Stimulated activated naive CD4-positive, alpha-beta T cell treated with Interleukin-2 at 50 U/mL for 16 hours (primary cell): ENCODE measurements at regions not wholly inside any gene's neighbourhood (a gene's known extent, or its start where the extent isn't known, plus 50 kb on each side); places are given as distances from the start of the nearest gene placed in this dataset.

Experiments
- DNase-seq: peaks from one replicate; lab custom pipeline; 2025; lab: John Stamatoyannopoulos, UW

DNA sequence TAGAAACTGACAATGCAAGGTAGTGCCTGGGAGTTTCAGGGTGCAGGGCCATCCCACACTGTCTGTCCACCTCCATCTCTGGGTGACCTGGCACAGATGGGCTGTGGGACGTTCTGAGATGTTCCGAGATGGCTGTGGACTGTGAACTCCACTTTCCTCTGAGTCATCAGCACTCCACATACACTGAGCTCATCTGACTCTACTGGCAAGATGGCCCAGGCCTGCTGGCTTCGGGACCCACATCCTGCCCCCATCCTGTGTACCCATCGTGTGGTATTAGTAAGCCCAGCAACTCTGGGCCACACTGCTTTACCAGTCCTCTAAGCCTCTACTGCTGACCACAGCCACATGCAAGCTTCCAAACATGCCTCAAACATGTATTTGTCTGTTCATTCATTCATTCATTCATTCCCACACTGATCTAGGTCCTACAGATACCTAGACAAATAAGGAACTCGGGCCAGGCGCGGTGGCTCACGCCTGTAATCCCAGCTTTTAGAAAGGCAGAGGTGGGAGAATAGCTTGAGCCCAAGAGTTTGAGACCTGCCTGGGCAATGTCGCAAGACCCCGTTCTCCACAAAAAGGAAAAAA, 124.8 kb upstream of the CXCR4 start:
- DNase-seq: peak; percentile 23

DNA sequence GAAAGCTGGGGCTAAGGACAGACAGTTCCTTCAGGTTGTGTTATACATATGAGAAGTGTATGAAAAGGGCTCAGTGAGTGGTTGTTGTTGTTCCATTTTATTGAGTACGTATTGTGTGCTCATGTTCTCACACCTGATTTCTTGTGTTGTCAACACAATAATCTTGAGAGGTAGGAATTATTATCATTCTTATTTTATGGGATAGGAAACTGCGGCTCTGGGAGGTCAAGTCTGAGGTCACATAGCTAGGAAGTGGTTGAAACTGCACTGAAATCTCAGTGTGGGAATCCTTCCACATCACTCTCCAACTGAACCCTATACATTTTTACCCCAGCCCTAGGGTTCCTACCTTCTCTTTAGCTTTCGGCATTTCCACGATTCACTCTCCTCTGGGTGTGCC, 124.2 kb upstream of the CXCR4 start:
- no peak for DNase-seq

DNA sequence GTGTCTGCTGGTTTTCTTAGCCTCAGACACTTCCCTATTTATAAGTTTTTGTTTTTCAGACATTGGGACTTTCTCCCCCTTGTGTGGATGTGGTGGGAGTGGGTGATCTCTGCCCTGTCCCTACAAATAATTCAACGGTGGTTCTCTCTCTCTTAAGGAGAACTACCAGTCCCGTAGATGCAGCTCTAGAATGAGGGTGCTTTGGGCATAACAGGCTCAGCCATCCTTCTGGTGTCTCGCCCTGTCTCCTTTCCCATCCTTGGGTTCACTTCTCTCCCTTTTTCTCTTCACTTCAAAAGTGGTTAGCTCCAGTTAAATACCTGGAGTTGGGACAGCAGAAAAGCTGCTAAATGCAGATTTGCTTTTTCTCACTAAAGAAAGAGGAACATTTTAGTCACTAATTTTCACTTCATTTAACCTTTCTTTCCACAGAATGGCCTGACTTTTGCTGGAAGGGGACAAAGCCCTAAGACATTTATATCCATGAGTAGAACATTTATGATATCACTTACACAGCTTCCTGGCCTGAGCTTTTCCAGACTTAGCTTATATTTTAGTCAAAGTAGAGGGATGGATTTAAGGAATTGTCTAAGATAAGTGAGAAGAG, 121.2 kb upstream of the CXCR4 start:
- no peak for DNase-seq

DNA sequence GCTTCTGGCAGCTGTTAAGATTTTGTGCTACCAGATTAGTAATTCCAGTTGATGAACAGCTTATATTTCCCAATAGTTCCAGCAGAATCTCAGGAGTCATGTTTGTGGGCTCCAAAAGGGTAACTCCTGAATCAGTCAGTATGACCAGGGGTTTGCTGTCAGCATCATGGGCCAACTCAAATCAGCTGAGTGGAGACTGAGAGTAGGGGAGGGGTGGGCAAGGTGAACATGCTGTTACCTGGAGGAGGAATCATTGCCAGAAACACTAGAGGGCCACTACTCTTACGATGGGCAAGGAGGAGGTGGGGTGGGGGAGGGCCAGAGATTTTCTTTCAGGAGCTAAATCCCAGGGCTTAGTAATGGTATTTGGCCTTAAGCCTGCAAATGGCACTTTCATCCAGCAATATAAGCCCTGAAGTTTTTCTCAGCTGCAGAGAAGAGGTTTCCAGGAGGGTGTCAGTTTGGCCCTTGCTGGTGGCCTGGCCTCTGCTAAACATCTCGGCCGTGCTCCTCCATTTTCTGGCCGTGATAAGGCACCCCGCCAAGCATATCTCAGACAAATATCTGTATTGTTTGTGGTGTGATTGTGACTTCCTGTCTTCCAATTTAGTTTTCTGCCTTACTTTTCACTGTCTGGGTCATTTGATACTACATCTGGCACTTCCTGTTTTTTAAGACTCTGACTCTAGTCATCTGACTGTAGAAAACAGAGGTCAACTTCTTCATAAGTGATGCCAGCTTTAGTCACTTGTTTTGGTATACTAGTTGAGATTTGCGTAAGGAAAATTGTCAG, 120.5 kb upstream of the CXCR4 start:
- DNase-seq: no peak

DNA sequence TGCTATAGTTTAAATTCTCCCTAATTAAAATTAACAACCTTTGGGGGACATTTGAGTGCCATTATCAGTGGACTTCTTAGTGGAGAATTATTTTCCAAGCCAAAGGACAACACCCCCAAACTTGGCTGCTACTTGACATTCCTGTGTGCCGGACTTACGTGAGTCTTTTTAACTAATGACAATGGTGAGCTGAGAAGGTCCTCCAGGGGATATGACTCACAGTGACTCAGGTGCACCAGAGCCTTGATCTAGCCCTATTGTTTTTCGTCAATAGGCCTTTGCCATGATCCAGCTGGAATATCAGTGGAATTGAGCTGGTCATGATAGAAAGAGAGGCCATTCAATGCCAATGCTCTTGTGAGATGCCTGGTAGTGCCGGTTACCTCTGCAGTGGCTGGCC, 118.1 kb upstream of the CXCR4 start:
- no peak for DNase-seq

DNA sequence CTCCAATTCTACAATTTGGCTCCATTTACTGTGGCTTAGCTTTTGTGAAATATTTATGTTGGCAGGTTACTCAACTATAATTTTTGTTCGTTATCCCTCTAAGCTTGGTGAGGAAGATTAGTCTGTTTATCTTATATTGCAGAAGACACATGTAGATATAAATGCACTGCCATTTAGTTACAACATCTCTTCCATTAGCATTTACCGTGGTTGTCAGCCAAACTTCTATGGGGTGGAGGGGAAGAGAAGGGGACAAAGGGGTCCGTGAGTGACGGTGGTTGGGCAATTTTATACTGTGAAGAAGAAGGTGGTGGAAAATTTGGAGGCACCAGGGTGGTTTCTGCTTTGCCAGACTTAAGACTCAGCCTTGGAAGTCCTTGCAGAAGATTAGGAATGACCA, 117.6 kb upstream of the CXCR4 start:
- no peak for DNase-seq

DNA sequence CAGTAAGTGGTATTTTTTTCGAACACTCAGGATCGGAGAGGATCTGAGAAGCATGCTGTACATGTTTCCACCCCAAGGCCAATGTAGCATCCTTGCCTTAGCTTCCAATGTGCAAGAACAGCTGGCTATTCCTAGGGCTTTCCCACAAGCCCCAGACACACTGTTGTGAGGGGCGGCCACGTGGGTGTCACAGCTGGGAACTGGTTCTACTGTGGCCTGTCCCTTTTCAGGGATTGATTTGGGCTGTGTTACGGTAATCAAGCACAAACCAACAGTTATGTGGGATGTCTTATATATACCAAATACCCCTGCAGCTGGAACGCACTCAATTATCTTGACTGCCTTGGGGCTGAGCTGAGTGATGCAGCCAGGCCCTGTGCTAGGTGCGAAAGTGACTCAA, 116.3 kb upstream of the CXCR4 start:
- no peak for DNase-seq

DNA sequence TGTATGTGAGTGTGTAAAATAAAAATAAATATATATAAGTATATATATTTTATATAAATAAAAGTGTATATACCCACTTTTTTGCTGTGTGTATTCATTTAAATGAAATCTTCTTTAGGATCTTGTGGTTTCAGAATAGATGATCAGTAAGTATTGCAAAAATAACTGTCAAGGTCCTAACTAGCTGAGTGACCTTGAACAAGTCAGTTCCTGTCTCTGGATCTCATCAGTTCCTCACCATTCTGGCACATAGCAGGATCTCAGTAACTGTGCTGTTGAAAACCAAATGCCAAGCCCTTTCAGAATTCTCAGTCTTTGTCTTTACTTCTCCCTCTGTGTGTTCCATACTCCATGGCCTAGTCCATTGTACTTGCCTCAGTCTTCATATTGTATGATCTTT, 115.3 kb upstream of the CXCR4 start:
- DNase-seq: no peak

DNA sequence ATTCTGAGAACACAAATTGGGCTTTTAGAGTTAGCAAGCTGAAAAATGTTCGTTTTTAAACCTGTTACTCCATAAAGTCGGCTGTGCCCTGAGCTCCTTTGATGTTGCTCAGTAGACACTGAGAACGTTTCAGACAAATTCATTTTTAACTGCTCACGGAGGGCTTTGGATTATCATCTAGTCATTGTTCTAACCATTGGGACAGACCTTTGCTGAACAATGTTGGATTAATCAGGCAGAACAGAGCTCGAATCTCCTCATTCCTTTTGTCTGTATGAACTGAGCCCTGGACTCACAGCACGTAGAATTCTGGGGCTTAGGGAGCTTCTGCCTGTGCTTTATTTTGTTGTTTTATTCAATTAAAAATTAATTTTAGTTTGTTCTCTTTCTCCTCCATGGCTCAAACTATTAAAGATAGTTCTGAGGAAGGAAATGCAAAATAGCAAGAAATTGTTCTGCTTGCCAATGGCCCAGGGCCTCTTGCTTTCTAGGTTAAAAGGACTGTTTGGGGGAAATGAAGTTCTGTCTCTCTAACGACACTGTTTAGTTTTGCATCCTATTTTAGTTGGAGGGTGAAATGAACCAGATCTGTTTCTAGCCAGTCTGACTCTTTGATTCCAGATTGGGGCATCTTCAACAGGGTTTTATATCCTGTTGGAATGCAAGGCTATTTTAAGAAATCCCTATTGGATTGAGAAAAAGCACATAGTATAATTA, 114.7 kb upstream of the CXCR4 start:
- DNase-seq: no peak

DNA sequence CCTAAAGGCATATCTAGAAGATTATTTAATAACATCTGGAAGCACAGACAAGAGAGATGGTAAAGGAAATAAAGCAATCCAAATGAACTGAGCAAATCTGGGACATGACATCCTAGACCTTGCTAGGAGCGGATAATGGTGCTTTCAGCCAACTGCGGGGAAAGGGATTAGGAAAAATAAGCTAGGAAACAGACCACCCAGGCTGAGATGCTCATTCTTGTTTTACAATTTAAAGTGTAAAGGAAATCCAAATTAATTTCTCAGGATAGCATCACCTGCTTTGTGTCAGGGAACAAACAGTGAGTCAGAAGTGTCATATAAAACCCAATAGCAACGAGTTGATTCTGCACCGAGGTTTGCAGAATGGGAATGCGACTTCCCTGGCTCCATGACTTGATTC, 112.5 kb upstream of the CXCR4 start:
- DNase-seq: no peak

DNA sequence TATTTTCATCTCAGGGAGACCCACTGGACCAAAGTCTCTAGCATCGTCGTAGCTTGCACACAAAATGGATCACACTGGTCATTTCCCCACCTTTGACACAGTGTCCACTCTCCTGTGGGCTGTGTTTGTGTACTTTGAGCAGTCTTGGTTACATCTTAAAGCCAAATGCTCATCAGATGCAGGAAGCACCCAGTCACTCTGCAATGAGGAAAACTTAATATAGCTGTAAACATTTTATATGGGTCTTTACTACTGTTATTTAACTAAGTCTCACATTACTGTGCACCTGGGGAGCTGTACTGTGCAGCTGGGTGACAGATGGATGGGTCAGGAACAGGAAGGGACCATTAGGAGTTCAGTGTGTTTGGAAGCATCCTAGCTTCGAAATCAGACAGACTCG, 109.0 kb upstream of the CXCR4 start:
- no peak for DNase-seq

DNA sequence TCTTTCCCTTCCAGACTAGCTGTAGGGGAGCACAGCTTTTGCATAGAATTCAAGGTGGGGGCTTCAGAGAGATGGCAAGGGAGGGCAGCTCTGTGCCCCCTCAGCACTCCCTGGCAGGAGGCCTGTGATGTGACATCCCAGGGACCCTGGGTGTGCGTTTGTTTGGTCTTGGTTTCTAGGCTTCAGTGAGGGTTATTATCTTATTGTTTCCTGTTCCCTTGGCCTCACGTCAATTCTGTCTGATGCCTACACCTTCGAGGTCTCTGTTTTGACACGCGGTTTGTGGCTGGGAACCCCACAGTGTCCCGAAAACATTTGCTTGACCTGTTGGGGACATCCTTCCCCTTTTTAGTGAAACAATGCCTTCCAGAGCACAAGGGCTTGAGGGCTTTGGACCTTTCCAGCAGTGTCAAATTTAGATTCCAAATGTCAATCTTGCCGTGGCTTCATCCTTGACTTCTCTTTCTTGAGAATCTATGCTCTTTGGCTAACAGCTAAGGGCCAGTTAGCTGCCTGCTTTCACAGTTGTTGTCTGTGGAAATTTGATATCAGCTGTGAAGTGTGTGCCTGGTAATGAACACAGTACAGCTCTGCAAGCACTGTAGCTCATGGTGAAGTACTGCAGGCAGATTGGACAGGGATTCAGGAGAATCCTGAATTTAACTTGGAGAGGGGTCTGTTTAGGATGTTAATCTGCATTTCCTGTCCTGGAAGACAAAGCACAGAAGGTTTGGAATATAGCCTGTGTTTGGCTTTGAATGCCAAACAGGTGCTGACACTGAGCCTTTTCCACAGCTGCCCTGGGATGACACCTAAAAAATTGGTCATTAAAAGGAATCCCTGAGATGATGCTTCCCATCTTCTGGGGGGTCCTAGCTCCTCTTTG, 108.2 kb upstream of the CXCR4 start:
- DNase-seq: no peak

DNA sequence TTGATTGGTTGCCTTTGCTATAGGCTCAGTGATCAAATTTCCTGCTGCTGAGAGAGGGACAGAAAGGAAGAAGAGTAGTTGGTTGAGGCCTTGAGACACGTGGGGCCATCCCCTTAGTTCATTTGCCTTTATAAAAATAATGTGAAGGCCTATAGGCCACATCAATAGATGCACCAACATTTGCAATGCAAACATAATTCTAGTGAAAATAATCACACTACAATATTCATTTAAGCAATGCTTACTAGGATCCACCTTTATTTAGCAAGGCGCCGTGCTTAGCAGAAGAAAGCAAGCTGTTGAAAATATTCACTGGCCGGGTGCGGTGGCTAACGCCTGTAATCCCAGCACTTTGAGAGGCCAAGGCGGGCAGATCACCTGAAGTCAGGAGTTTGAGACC, 105.3 kb upstream of the CXCR4 start:
- DNase-seq: no peak

DNA sequence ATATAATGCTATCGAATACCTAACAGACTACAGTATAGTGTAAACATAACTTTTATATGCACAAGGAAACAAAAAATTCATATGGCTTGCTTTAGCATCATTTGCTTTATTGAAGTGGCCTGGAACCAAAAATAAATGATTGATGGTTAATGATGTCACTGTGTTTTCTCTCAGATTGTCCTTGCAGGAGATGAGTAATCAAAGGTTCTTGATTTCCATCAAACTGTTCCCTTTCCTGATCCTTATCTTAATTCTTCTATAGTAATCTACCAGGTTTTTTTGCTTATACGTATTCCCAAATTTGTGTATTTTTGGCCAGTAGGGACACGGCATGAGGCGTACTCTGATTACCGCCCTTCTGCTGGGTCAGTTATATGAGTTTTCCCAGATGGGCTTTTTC, 104.9 kb upstream of the CXCR4 start:
- DNase-seq: no peak

DNA sequence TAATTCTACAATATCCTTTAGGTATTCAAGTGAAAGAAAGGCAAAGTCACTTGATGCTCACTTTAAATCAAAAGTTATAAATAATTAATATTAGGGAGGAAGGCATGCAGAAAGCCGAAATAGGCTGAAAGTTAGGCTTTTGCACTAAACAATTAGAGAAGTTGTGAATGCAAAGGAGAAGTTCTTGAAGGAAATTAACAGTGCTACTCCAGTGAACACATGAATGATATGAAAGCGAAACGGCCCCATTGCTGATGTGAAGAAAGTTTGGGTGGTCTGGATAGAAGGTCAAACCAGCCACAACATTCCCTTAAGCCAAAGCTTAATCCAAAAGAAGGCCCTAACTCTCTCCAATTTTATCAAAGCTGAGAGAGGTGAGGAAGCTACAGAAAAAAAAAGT, 103.1 kb upstream of the CXCR4 start:
- no peak for DNase-seq

DNA sequence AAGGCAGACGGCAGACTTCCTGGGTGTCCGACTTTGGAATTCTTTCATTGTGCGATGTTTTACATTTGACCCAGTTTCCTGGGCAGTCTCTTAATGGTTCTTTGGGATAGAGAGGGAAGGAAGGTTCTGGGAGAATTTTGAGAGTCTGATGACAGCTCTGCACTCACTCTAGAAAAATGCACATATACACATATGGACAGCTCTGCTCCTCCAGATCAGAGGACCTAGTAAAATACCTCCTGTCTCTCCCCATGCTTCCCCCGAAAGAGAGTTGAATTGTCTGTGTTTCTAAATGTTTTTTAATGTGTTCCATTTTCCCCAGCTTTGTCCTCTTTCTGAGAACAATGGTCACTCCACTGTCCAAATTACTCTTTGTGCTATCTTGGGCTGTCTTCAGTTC, 102.0 kb upstream of the CXCR4 start:
- DNase-seq: no peak

DNA sequence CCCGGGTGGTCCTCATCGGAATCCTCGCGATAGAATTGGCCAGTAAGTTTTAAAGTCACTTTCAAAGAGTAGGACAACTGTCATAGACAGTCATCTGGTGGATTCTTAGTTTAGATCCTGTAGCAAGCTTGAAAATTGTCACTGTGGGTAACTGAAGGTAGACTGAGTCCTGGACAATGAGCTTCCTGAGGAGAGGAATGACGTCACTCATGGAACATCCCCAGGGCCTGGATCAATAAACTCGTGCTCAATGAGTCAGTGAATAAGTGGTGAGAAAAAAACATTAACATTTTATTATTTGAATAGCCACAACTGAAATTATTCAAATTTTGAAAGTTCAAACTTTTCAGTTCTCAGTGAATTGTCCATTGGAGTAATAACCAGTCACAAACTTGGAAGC, 101.4 kb upstream of the CXCR4 start:
- no peak for DNase-seq

DNA sequence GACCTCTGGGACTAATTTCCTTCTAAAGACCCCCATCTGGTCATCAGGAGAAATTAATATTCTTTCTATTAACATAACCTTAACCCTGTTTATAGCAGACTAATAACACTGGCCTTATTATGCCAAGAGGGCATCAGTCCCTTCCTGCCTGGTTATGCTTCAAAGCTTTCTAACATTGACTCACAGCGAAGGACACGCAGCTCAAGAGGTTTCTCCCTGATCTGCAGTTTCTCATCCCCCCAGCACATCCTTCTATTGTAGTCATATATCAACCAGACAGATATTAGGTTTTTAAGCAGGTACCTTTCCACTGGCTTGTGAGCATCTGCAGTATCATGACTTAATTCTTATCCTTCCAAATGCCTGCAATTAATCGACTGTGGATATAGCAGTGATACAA, 100.0 kb upstream of the CXCR4 start:
- no peak for DNase-seq

DNA sequence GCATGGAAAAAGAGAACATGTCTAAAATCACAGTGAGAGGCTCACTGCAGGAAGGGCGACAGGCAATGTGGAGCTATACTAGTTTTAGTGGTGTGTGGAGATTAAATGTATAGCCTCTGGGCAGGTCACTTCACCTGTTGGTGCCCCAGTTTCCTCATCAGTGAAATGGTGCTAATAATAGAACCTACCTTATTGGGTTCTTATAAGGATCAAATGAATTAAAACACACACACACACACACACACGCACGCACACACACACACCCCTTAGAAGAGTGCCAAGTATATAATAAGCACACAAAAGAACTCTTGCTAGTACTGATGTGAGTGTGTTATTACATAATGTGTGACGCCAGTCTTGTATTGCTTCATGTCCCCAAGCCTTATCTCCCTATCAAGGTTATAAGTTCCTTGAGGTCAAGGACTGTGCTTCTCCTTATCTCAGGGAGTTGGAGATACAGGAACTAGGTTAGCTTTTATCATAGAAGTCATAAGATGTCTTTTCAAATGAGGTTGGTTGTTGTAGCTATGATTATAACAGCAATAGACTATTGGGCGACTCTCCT, 98.0 kb upstream of the CXCR4 start:
- DNase-seq: no peak

DNA sequence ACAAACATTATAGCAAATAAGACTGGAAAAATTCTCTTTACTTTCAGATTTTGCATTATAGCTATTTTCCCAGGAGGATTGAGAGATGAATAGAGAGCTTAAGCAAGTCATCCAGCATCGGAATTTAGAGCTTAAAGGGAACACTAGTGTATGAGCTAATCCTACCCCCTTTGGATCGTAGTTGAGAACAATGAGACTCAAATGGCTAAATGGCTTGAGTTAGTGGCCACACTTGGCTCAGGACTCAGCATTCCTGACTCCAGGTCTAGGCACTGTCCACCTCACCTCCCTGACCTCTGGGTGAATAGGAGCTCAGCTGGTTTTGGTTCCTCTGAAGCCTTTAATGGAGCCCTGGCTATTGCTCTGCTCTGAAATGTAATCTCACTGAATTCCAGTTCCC, 97.5 kb upstream of the CXCR4 start:
- DNase-seq: no peak

DNA sequence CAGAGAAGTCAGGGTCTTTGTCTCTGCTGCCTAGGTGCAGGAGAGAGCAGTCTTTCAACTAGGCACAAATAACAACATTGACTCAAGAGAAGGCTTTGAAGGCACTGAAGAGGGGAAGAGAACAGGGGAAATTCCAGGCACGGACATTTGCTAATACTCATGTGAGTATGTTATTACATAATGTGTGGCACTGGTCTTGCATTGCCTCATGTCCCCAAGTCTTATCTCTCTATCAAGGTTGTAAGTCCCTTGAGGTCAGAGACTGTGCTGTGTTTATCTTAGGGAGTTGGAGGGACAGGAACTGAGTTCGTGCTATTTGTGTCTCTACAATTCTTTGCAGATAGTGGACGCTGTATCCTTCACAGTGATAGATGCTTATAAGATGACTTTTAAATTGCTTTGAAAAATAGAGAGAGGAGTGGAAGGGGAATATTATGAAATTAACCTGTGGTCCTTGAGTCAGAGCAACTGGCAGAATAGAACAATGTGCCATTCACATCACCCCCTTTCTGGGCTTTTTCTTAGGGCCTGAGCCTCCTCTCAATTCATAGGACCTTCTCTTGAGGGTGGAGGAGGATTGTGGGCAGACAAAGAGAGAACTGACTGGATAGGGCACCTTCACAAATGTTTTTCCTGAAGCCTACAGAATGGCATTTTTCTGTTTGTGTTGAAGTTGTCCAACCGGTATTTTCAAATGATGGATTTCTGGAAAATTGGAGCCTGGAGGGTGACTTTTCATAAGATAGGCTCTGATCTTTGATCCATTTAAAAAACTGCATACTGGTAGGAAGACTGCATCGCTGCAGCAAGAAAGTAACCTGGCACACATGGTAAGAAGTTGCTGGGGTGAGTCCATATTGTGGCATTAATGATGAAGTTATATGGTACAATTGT, 96.6 kb upstream of the CXCR4 start:
- DNase-seq: no peak
